ENCODE measurements at regions not wholly inside any gene's neighbourhood (a gene's known extent, or its start where the extent isn't known, plus 50 kb on each side); places are given as distances from the start of the nearest gene placed in this dataset.

- intact Hi-C loops (cut with micrococcal nuclease; ENCODE audit: unreplicated experiment) = no loop called here
- SMC1A ChIA-PET (ENCODE audit: uncharacterized antibody, unreplicated experiment) = no interaction called here
Measured at GRCh38 chr9:27683181-27683580, 109.9 kb upstream of the C9orf72 start.

More at GRCh38 chr9:27683181-27683580, 109.9 kb upstream of the C9orf72 start:
- Histone ChIP-seq H3K79me2 (ENCODE audit: control insufficient read depth, insufficient read depth, low read length) (no peaks in the 10 kb centered on the region), H3K36me3 (ENCODE audit: control insufficient read depth in 2 of 2, insufficient read depth in 2 of 2, low read length in 1 of 2) (no peaks in the 10 kb centered on the region), H2AFZ (ENCODE audit: control insufficient read depth, low read depth, low read length) (no peak overlapping the region), H3K4me2 (ENCODE audit: control insufficient read depth, insufficient read depth) (no peak overlapping the region), H4K20me1 (ENCODE audit: control insufficient read depth, insufficient read depth) (no peaks in the 10 kb centered on the region), H3K9ac (ENCODE audit: control insufficient read depth, insufficient read depth, low read length) (no peak overlapping the region), H3K27ac (ENCODE audit: control insufficient read depth, insufficient read depth) (no peak overlapping the region), H3K27me3 (replicated peaks in 1 of 2; ENCODE audit: control insufficient read depth in 2 of 2, insufficient read depth in 2 of 2, low read length in 1 of 2) (no peaks in the 10 kb centered on the region), H3K4me1 (ENCODE audit: control insufficient read depth, insufficient read depth, low read length) (no peaks in the 10 kb centered on the region), H3K9me3 (replicated peaks; ENCODE audit: control insufficient read depth, insufficient read depth, low read length) (no peaks in the 10 kb centered on the region), H3K4me3 (no peak overlapping the region)
- ATAC-seq (no peak), DNase-seq (ENCODE audit: low read depth, low spot score) (no peak), FAIRE-seq (no peak)
- CTCF ChIA-PET = interaction anchor here (0.7 kb wide), 1 partner anchor 232 kb away, joined by 3 read pairs; no protein-coding TSS in a partner anchor
- RAD21 ChIA-PET (ENCODE audit: unreplicated experiment) = no interaction called here
- WGBS (ENCODE audit: insufficient coverage, insufficient replicate concordance, low lambda C conversion rate, missing lambda C conversion rate) = 25% methylated on average over 7 of the region's 7 CpGs
- BruUV-seq (replicated peaks) = no TSS peak
- no peak for TF ChIP-seq TAF1 (IDR thresholded peaks at IDR 0.05; ENCODE audit: borderline replicate concordance, low read depth, low read length)
- no peak for TF ChIP-seq RELA (IDR thresholded peaks at IDR 0.05; ENCODE audit: borderline replicate concordance, partially characterized antibody)
- TF ChIP-seq CEBPB (IDR thresholded peaks at IDR 0.05; ENCODE audit: borderline replicate concordance in 1 of 2, low read depth in 2 of 2, low read length in 2 of 2) = no peak
- no peak for TF ChIP-seq BACH1 (IDR thresholded peaks at IDR 0.05; ENCODE audit: borderline replicate concordance)
- no peak for TF ChIP-seq EGR1 (IDR thresholded peaks at IDR 0.05; ENCODE audit: borderline replicate concordance in 1 of 2, low read depth in 2 of 2, low read length in 2 of 2)
- TF ChIP-seq BRCA1 (IDR thresholded peaks at IDR 0.05; ENCODE audit: low read depth, low read length) = no peak
- TF ChIP-seq TCF7 (IDR thresholded peaks at IDR 0.05; ENCODE audit: borderline replicate concordance) = no peak
- no peak for TF ChIP-seq JUNB (IDR thresholded peaks at IDR 0.05)
- no peak for TF ChIP-seq SMAD1 (IDR thresholded peaks at IDR 0.05; ENCODE audit: low read depth, partially characterized antibody)
- no peak for TF ChIP-seq BMI1 (IDR thresholded peaks at IDR 0.05; ENCODE audit: borderline replicate concordance)
- TF ChIP-seq RBBP5 (conservative IDR thresholded peaks at IDR 0.05) = no peak
- no peak for TF ChIP-seq TARDBP (IDR thresholded peaks at IDR 0.05; ENCODE audit: borderline replicate concordance)
- TF ChIP-seq YBX1 (IDR thresholded peaks at IDR 0.05) = no peak
- no peak for TF ChIP-seq BCLAF1 (IDR thresholded peaks at IDR 0.05)
- TF ChIP-seq USF1 (IDR thresholded peaks at IDR 0.05; ENCODE audit: borderline replicate concordance, extremely low read length, insufficient read depth, low read depth, low read length) = no peak
- no peak for TF ChIP-seq SUZ12 (IDR thresholded peaks at IDR 0.05; ENCODE audit: unreplicated experiment)
- no peak for TF ChIP-seq CBFB (IDR thresholded peaks at IDR 0.05; ENCODE audit: low read depth)
- TF ChIP-seq NFXL1 (IDR thresholded peaks at IDR 0.05; ENCODE audit: borderline replicate concordance) = no peak
- no peak for TF ChIP-seq BCL11A (IDR thresholded peaks at IDR 0.05; ENCODE audit: low read depth, low read length)
- POLR2A ChIA-PET = no interaction called here
- in situ Hi-C loops (cut with MboI) = no loop called here
